ENCODE measurements at regions not wholly inside any gene's neighbourhood (a gene's known extent, or its start where the extent isn't known, plus 50 kb on each side); places are given as distances from the start of the nearest gene placed in this dataset.

- Histone ChIP-seq H3K4me1 (ENCODE audit: low read length) (no peaks in the 10 kb centered on the region), H4K20me1 (ENCODE audit: insufficient read depth, low read length) (no peaks in the 10 kb centered on the region), H3K27me3 (ENCODE audit: low read depth, low read length) (no peaks in the 10 kb centered on the region), H2AFZ (ENCODE audit: low read depth, low read length) (no peak overlapping the region), H3K36me3 (replicated peaks; ENCODE audit: low read depth, low read length) (no peaks in the 10 kb centered on the region), H3K9me3 (ENCODE audit: insufficient read depth, low read length) (no peaks in the 10 kb centered on the region), H3K9ac (ENCODE audit: low read length) (no peak overlapping the region), H3K27ac (ENCODE audit: low read length) (no peak overlapping the region), H3K4me2 (ENCODE audit: low read length) (no peak overlapping the region), H3K4me3 (ENCODE audit: low read length) (no peak overlapping the region), H3K79me2 (ENCODE audit: low read length) (no peaks in the 10 kb centered on the region)
- TF ChIP-seq EZH2phosphoT487 (IDR thresholded peaks at IDR 0.05; ENCODE audit: low read depth) (no peak), CTCF (IDR thresholded peaks at IDR 0.05; ENCODE audit: low read depth, low read length) (no peak)
Measured at GRCh38 chr2:2590141-2590540, 259.1 kb upstream of the MYT1L start.

- Histone ChIP-seq H3K27me3 (ENCODE audit: low read depth, low read length) (no peaks in the 10 kb centered on the region), H3K9me3 (ENCODE audit: insufficient read depth, low read length) (no peaks in the 10 kb centered on the region), H3K27ac (ENCODE audit: low read length) (no peak overlapping the region), H3K4me3 (ENCODE audit: low read length) (no peak overlapping the region), H2AFZ (ENCODE audit: low read depth, low read length) (no peak overlapping the region), H3K4me1 (ENCODE audit: low read length) (no peaks in the 10 kb centered on the region), H4K20me1 (ENCODE audit: insufficient read depth, low read length) (no peaks in the 10 kb centered on the region), H3K9ac (ENCODE audit: low read length) (no peak overlapping the region), H3K36me3 (replicated peaks; ENCODE audit: low read depth, low read length) (no peaks in the 10 kb centered on the region), H3K4me2 (ENCODE audit: low read length) (no peak overlapping the region), H3K79me2 (ENCODE audit: low read length) (no peaks in the 10 kb centered on the region)
- TF ChIP-seq CTCF (IDR thresholded peaks at IDR 0.05; ENCODE audit: low read depth, low read length) = no peak
- no peak for TF ChIP-seq EZH2phosphoT487 (IDR thresholded peaks at IDR 0.05; ENCODE audit: low read depth)
Measured at GRCh38 chr2:2588777-2589176, 257.7 kb upstream of the MYT1L start.

GRCh38 chr2:2587354-2587753, 256.3 kb upstream of the MYT1L start:
- Histone ChIP-seq H3K27ac (ENCODE audit: low read length) (no peak overlapping the region), H3K4me2 (ENCODE audit: low read length) (no peak overlapping the region), H3K79me2 (ENCODE audit: low read length) (no peaks in the 10 kb centered on the region), H3K9me3 (ENCODE audit: insufficient read depth, low read length) (no peaks in the 10 kb centered on the region), H3K36me3 (replicated peaks; ENCODE audit: low read depth, low read length) (no peaks in the 10 kb centered on the region), H4K20me1 (ENCODE audit: insufficient read depth, low read length) (no peaks in the 10 kb centered on the region), H2AFZ (ENCODE audit: low read depth, low read length) (no peak overlapping the region), H3K4me1 (ENCODE audit: low read length) (no peaks in the 10 kb centered on the region), H3K9ac (ENCODE audit: low read length) (no peak overlapping the region), H3K4me3 (ENCODE audit: low read length) (no peak overlapping the region), H3K27me3 (ENCODE audit: low read depth, low read length) (no peaks in the 10 kb centered on the region)
- TF ChIP-seq EZH2phosphoT487 (IDR thresholded peaks at IDR 0.05; ENCODE audit: low read depth) = no peak
- TF ChIP-seq CTCF (IDR thresholded peaks at IDR 0.05; ENCODE audit: low read depth, low read length) = no peak

GRCh38 chr2:2586931-2587330, 255.9 kb upstream of the MYT1L start:
- Histone ChIP-seq H3K4me1 (ENCODE audit: low read length) (no peaks in the 10 kb centered on the region), H3K9ac (ENCODE audit: low read length) (no peak overlapping the region), H3K27ac (ENCODE audit: low read length) (no peak overlapping the region), H4K20me1 (ENCODE audit: insufficient read depth, low read length) (no peaks in the 10 kb centered on the region), H3K27me3 (ENCODE audit: low read depth, low read length) (no peaks in the 10 kb centered on the region), H3K4me3 (ENCODE audit: low read length) (no peak overlapping the region), H3K79me2 (ENCODE audit: low read length) (no peaks in the 10 kb centered on the region), H3K4me2 (ENCODE audit: low read length) (no peak overlapping the region), H3K9me3 (ENCODE audit: insufficient read depth, low read length) (no peaks in the 10 kb centered on the region), H2AFZ (ENCODE audit: low read depth, low read length) (no peak overlapping the region), H3K36me3 (replicated peaks; ENCODE audit: low read depth, low read length) (no peaks in the 10 kb centered on the region)
- TF ChIP-seq EZH2phosphoT487 (IDR thresholded peaks at IDR 0.05; ENCODE audit: low read depth) (no peak), CTCF (IDR thresholded peaks at IDR 0.05; ENCODE audit: low read depth, low read length) (no peak)
